HG02678 (cell line): ENCODE measurements at regions not wholly inside any gene's neighbourhood (a gene's known extent, or its start where the extent isn't known, plus 50 kb on each side); places are given as distances from the start of the nearest gene placed in this dataset.
"Not testable (repeated sequence)": the region's sequence is repeated elsewhere in the genome, so short reads cannot be mapped to it uniquely, and the experiment has no call there.

Experiments
- ATAC-seq: cut with Tn5 transposase; IDR thresholded peaks from one replicate; pipeline ENCODE4 v1.9.1; 2021; ENCODE audit warnings: mild to moderate bottlenecking, moderate library complexity; ENCODE audit not compliant: unreplicated experiment

- ATAC-seq, result peak; percentile 75
These were observed 55.0 kb upstream of the PAK3 start for GRCh38 chrX:111041018-111041462.

DNA sequence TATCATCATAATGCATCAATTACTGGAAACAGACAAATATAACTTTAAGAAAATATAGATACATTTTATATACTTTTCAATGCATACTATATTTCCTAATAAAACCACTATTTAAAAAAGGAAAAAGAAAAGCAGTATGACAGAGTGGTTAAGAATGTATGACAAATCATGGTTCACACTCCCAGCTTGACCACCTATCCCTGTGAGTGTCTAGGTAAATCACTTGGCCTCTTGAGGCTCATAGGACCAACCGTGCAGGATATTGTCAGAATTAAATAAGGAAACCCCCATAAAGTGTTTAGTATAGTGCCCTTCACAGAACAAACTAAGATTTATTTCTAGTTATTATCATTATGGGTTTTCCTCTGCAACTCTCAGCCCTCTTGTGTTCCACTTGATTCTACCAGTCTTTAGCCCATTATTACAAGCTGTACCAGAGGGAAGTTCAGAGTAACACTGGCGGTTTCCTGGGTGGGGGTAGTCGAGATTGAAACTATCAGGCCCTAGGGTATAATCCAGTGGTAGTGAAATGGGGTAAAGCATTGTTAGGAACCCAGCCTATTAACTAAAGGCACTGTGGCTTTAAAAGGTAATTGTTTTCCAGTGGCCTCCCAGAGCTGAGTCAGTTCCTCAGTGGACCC is 55.5 kb upstream of the PAK3 start:
- ATAC-seq, result peak; percentile 48

- ATAC-seq, result no peak
These were observed 56.4 kb upstream of the PAK3 start for GRCh38 chrX:111039606-111040005.

- no peak for ATAC-seq
These were observed 60.0 kb upstream of the PAK3 start for GRCh38 chrX:111035991-111036390.

GRCh38 chrX:111035256-111035655 is 60.7 kb upstream of the PAK3 start:
- ATAC-seq, result no peak

DNA sequence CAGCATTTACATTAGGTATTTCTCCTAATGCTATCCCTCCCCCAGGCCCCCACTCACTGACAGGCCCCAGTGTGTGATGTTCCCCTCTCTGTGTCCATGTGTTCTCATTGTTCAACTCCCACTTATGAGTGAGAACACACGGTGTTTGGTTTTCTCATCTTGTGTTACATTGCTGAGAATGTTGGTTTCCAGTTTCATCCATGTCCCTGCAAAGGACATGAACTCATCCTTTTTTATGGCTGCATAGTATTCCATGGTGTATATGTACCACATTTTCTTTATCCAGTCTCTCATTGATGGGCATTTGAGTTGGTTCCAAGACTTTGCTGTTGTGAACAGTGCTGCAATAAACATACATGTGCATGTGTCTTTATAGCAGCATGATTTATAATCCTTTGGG is 73.0 kb upstream of the PAK3 start:
- ATAC-seq, result not testable (repeated sequence)

DNA sequence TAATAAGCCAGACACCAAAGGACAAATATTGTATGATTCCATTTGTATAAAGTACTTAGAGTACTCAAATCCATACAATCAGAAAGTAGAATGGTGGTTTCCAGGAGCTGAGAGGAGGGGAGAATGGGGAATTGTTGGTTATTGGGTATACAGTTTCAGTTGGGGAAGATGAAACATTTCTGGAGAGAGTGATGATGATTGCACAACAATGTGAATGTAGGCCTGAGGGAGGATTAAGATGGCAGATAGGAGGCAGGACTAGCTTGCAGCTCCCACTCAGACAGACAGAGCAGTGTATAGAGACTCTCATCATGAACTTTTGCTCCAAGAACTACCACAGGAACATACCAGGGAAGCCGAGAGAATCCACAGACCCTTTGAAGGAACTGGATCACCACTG is 75.7 kb upstream of the PAK3 start:
- ATAC-seq, result no peak

GRCh38 chrX:111013778-111014455 is 82.1 kb upstream of the PAK3 start:
- no peak for ATAC-seq

- no peak for ATAC-seq
These were observed 85.9 kb upstream of the PAK3 start for GRCh38 chrX:111010111-111010510.

DNA sequence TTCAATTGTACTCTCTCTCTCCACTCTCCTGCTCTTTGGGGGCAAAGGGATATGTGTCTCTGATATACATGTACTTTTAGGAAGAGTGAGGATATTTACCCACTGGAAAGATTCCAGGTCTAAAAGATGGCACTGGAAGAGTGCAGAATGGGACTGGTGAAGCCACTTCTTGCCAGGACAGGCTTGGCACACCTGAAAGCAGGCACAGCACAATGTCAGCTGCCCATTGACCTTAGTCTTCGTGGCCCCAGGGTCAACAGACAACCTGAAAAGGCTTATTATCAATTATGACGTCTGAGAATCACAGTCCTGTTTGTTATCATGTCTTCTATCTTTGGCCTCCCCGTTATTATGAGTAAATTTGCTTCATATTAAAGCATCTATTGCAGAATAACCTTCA is 86.7 kb upstream of the PAK3 start:
- ATAC-seq, result no peak

GRCh38 chrX:111008126-111008525 is 87.9 kb upstream of the PAK3 start:
- no peak for ATAC-seq

GRCh38 chrX:111007238-111007637 is 88.8 kb upstream of the PAK3 start:
- no peak for ATAC-seq

- ATAC-seq, result no peak
These were observed 89.9 kb upstream of the PAK3 start for GRCh38 chrX:111006116-111006515.

DNA sequence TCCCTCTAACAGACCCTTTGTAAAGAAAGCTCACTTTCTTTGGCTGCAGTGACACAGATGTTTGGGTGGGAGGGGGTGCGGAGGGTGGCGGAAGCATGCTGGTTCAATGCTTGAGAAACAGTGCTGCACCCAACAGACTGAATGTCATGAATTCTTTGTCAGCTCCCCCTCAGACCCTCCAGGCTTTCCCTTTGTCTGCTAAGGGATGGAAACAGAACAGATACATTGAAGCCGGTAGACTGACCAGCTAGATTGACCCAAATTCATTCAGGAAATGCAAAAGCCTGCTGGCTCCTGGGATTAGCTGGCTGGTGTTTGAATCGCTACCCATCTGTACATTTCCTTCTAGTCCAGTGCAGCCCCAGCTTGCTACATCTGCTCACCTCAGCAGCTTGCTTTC is 90.8 kb upstream of the PAK3 start:
- no peak for ATAC-seq

GRCh38 chrX:111003118-111003517 is 92.9 kb upstream of the PAK3 start:
- no peak for ATAC-seq

DNA sequence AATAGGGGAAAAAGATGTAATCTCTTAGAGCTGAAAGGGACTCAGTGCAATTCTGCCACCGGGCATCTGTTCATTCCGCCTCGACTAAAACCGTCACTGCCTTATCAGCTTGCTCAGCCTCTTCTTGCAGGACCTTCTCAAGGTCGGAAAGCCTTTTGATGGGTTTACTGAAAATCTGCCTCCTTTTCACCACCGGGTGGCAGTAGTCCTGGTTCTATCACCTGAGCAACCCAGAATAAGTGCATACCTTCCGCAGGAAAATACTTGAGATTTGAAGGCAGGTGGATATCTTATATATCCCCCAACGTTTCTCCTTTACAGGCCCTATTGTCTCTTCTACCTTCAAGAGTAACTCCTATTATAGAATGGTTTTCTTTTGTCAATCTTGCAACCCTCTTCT is 103.4 kb upstream of the PAK3 start:
- no peak for ATAC-seq

- no peak for ATAC-seq
These were observed 106.1 kb upstream of the PAK3 start for GRCh38 chrX:110989869-110990268.

DNA sequence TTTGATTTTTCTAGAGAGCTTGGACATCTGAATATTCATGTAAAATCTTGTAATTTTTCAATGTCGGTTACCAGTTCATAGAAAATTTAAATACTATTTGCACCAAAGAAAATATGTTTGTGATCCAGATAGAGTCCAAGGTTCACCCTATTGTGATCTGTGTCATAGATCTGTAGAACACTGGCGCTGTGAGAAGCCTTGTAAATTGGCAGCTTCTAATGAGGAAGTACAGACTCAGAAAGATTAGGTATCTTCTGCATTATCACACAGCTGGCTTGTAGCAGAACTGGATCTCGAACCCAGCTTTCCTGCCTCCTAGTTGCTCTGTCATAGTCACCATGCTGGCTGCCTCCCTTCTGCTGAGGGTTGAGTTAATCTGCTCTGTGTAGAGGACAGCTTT is 106.5 kb upstream of the PAK3 start:
- no peak for ATAC-seq

- ATAC-seq, result no peak
These were observed 108.7 kb upstream of the PAK3 start for GRCh38 chrX:110987292-110987691.

GRCh38 chrX:110985470-110985869 is 110.5 kb upstream of the PAK3 start:
- no peak for ATAC-seq

- no peak for ATAC-seq
These were observed 113.0 kb upstream of the PAK3 start for GRCh38 chrX:110983024-110983423.

GRCh38 chrX:110966839-110967238 is 129.2 kb upstream of the PAK3 start:
- ATAC-seq, result no peak

DNA sequence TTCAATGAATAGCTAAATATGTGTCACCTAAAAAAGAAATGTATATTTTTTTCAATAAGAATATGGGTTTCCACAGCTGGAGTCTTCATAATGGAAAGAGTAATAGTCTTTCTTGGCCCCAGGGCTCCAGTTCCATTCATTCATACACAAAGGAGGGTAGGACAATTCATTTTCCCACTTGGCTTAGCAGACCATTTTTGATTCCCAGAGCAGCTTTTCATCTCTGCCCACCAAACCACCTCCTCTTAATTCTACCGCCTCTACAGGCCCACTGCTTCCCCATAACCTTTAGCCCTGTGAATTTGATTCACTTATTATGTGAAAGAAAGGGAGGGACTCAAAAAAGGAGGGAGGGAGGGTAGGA is 129.9 kb upstream of the PAK3 start:
- ATAC-seq, result no peak
